ENCODE measurements at regions not wholly inside any gene's neighbourhood (a gene's known extent, or its start where the extent isn't known, plus 50 kb on each side); places are given as distances from the start of the nearest gene placed in this dataset.

DNA sequence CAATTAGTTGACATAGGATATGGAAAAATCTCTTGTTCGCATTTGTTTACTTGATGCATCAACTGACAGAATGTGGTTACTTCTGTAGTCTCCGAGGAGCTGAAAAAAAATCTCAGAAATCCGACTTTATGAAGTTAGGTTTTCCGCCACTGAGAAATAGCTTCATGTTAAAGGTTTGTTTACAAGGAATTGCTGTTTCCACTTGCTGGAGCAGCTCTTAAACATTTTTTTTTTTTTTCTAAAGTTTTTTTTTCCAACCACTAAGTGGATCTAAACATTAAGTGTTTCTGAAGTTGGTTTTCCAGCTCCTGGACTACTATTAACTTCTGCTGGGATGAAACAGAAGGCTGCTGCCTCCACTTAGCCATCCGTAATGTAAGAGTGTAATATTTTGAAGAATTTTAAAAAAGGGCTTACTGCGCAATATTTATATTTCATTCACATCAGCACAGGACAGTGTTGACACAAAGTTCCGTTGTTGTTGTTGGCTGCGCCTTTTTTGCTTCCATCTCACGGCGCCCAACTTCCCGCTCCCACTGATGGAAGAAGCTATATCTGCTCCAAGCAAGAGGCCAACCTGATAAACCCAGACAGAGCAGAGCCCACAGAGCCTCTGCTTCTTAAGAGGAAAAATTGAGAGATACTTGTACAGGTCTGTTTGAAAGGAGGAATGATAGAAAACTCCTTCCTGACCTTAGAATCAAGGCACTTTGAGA, 167.7 kb upstream of the KCNJ16 start:
- TF ChIP-seq, protein P1, sequence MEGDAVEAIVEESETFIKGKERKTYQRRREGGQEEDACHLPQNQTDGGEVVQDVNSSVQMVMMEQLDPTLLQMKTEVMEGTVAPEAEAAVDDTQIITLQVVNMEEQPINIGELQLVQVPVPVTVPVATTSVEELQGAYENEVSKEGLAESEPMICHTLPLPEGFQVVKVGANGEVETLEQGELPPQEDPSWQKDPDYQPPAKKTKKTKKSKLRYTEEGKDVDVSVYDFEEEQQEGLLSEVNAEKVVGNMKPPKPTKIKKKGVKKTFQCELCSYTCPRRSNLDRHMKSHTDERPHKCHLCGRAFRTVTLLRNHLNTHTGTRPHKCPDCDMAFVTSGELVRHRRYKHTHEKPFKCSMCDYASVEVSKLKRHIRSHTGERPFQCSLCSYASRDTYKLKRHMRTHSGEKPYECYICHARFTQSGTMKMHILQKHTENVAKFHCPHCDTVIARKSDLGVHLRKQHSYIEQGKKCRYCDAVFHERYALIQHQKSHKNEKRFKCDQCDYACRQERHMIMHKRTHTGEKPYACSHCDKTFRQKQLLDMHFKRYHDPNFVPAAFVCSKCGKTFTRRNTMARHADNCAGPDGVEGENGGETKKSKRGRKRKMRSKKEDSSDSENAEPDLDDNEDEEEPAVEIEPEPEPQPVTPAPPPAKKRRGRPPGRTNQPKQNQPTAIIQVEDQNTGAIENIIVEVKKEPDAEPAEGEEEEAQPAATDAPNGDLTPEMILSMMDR (conservative IDR thresholded peaks at IDR 0.05) = no peak
- H3K27ac ChIP-seq = no peak overlapping the region

DNA sequence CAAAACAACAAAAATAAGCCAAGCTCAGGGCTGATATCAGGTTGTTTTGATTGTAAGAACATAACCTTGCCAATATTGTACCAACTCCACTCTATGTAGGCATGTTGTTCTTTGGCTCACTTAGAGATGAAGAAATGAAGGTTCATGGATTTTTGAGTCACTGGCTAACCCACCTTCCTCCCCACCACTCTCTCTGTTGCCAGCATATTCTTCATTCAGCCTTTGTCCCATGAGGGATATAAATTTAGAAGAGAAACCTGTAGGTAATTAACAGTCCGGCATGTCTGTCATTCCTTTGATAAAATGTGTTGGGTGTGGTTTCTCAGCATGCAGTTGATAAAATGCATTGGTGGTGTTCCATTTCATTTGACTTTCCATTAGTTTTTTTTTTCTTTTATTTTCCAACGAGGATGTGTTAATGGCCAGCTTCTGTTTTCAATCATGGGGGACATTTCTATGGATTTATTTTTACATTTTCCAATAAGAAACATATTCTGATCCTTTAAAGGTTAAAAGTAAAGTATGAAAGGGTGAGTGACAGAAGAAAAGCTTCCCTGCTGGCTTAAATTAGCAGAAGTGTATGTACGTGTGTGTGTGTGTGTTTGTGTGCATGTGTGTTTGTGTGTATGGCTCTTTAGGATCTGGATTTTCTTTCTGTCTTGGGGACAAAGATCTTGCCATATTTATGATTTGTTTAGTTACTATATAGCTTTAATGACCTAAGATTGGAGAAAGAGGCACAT, 166.2 kb upstream of the KCNJ16 start:
- TF ChIP-seq, protein P1 (conservative IDR thresholded peaks at IDR 0.05) = no peak
- H3K27ac ChIP-seq = no peak overlapping the region

DNA sequence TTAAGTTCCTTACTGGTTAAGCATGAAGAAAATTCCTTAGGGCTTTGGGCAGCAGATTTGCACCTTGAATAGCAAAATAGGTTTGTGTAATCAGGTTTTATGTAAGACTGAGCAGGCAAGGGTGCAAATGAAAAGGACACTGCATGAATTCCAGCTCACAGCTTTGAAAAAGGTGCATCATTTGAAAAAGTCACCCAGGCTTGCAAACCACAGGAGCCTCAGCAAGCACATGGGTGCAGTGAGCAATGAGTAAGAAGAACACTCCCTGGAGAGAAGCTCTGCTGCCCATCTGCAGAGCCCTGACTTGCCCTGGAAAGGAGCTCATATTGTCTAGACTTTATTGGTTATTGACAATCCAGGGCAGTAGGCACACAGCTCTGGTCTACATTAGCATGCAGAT, 165.6 kb upstream of the KCNJ16 start:
- TF ChIP-seq, protein P1 (conservative IDR thresholded peaks at IDR 0.05) = no peak
- no peak overlapping the region for H3K27ac ChIP-seq

DNA sequence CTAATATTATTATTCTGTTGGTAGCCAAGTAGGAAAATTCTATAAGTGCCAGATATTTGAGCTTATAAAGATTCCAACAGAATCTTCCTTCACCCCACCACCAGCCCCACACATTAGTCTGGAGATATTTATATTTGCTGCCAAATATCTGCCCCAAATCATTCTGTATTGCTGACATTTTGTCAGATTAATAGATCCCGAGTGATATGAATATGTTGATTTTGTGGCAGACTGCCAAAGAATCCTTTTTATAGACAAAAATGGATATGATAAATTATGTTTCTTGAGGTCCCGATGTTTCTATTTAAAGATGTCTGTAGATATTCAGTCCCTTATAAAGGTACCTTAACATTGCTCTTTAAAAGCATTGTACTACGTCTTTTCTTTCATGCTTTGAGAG, 162.2 kb upstream of the KCNJ16 start:
- TF ChIP-seq, protein P1 (conservative IDR thresholded peaks at IDR 0.05) = no peak
- H3K27ac ChIP-seq = no peak overlapping the region

DNA sequence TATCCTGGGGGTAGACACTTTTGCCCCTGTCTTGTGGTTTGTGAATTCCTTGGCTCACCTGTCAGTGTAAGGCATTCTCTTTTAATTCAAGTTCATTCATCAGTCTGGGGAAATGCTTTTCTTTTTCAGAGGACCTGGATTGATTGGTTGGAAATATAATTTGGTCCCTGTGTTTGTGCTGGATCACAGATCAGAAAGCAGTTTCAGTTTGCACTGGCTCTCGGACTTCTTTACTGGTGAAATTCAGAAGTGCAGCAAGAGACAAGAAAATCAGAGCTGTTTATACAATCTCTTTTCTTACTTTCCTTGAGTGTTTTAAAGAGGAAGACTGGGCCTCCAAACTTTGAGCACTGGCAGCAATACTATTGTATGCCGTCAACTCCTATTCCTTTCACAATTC, 161.8 kb upstream of the KCNJ16 start:
- TF ChIP-seq, protein P1 (conservative IDR thresholded peaks at IDR 0.05) = no peak
- H3K27ac ChIP-seq = no peak overlapping the region

DNA sequence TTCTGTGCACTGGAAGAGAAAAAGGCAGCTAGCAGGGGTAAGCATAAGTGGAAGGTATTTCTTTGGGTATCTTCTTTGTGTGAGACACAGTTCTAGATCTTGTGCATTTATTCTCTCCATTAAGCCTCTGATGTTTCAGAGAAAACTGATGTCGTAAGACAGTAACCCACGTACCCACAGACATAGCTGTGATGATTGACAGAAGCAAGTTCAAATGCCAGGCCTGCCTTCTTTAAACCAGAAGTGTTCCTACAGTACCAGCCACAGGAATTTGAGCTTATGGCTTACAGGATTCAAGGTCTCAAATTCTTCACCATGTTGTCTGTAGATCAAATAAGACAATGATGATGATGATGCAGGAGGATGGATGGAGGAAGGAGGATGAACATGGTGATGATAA, 161.4 kb upstream of the KCNJ16 start:
- TF ChIP-seq, protein P1 (conservative IDR thresholded peaks at IDR 0.05) = no peak
- H3K27ac ChIP-seq = no peak overlapping the region

DNA sequence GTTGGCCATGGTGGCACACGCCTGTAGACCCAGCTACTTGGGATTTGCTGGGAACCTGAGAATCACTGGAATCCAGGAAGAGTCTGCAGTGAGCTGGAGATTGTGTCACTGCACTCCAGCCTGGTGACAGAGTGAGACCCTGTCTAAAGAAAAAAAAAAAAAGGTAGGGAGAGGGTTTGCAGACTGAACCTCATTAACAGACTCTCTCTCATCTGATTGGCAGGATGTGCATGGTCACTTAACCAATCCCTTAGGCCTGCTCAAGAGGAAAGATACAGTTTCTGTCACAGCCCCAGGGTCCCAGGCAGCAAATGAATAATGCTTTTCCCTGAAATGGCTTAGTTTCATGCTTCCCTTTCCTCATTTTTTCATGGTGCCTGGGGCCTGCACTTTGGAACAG, 160.5 kb upstream of the KCNJ16 start:
- H3K27ac ChIP-seq = no peak overlapping the region
- TF ChIP-seq, protein P1 (conservative IDR thresholded peaks at IDR 0.05) = no peak
